HG02973 (cell line): ENCODE measurements at regions not wholly inside any gene's neighbourhood (a gene's known extent, or its start where the extent isn't known, plus 50 kb on each side); places are given as distances from the start of the nearest gene placed in this dataset.

Source experiments
- ATAC-seq: cut with Tn5 transposase; IDR thresholded peaks from one replicate; pipeline ENCODE4 v1.9.1; 2021; ENCODE audit warnings: moderate library complexity; ENCODE audit not compliant: unreplicated experiment

GRCh38 chr6:137434640-137435039, 59.6 kb downstream of the OLIG3 start:
- no peak for ATAC-seq

- ATAC-seq: no peak
Observed at GRCh38 chr6:137432054-137432611, 62.1 kb downstream of the OLIG3 start.

- peak; percentile 53 for ATAC-seq
Observed at GRCh38 chr6:137430954-137431353, 63.2 kb downstream of the OLIG3 start.

- ATAC-seq: no peak
Observed at GRCh38 chr6:137427656-137428290, 66.4 kb downstream of the OLIG3 start.

GRCh38 chr6:137426007-137426689, 68.0 kb downstream of the OLIG3 start:
- no peak for ATAC-seq

GRCh38 chr6:137424251-137424650, 69.9 kb downstream of the OLIG3 start:
- no peak for ATAC-seq

- no peak for ATAC-seq
Observed at GRCh38 chr6:137423451-137424168, 70.6 kb downstream of the OLIG3 start.

GRCh38 chr6:137417396-137417795, 76.8 kb downstream of the OLIG3 start:
- ATAC-seq: no peak

GRCh38 chr6:137416376-137417109, 77.7 kb downstream of the OLIG3 start:
- no peak for ATAC-seq

GRCh38 chr6:137415834-137416190, 78.4 kb downstream of the OLIG3 start:
- ATAC-seq: no peak

- peak; percentile 89 for ATAC-seq
Observed at GRCh38 chr6:137415127-137415833, 78.9 kb downstream of the OLIG3 start.

- ATAC-seq: no peak
Observed at GRCh38 chr6:137414599-137414998, 79.6 kb downstream of the OLIG3 start.

GRCh38 chr6:137413482-137413881, 80.7 kb downstream of the OLIG3 start:
- no peak for ATAC-seq

- no peak for ATAC-seq
Observed at GRCh38 chr6:137412562-137412961, 81.6 kb downstream of the OLIG3 start.

GRCh38 chr6:137409266-137409777, 84.9 kb downstream of the OLIG3 start:
- no peak for ATAC-seq

GRCh38 chr6:137407816-137408215, 86.4 kb downstream of the OLIG3 start:
- no peak for ATAC-seq

- no peak for ATAC-seq
Observed at GRCh38 chr6:137405806-137406205, 88.4 kb downstream of the OLIG3 start.

GRCh38 chr6:137403855-137404254, 90.3 kb downstream of the OLIG3 start:
- ATAC-seq: no peak

- ATAC-seq: no peak
Observed at GRCh38 chr6:137403443-137403842, 90.8 kb downstream of the OLIG3 start.

- ATAC-seq: no peak
Observed at GRCh38 chr6:137402143-137402680, 92.0 kb downstream of the OLIG3 start.
